Large intestine (tissue), 3 donors: ENCODE measurements at regions not wholly inside any gene's neighbourhood (a gene's known extent, or its start where the extent isn't known, plus 50 kb on each side); places are given as distances from the start of the nearest gene placed in this dataset.

Experiments
- DNase-seq, 2 donors: peaks; one replicate each; pipeline versions ENCODE4 v3.0.0 to v3.0.0-alpha.2; 2013
- H3K27ac ChIP-seq: one replicate; pipeline ENCODE4 v1.5.1; 2013; ENCODE audit warnings: low read length
- H3K27me3 ChIP-seq: 2 replicates; pipeline ENCODE4 v1.6.1; 2013; ENCODE audit warnings: low read length; ENCODE audit not compliant: control insufficient read depth, insufficient read depth
- H3K36me3 ChIP-seq: 2 replicates; pipeline ENCODE4 v1.6.1; 2013; ENCODE audit warnings: low read length; ENCODE audit not compliant: control insufficient read depth, insufficient read depth
- H3K4me1 ChIP-seq: one replicate; pipeline ENCODE4 v1.6.1; 2013; ENCODE audit warnings: low read length; ENCODE audit not compliant: control insufficient read depth, insufficient read depth
- H3K4me3 ChIP-seq: one replicate; pipeline ENCODE4 v1.5.1; 2013; ENCODE audit warnings: low read length
- H3K9me3 ChIP-seq: one replicate; pipeline ENCODE4 v1.6.1; 2013; ENCODE audit warnings: mild to moderate bottlenecking, low read depth, low read length, moderate library complexity; ENCODE audit not compliant: control insufficient read depth
- WGBS: methylation state at CpG from one replicate; pipeline ENCODE4 v1.1.5; 2013; ENCODE audit warnings: low lambda C conversion rate; ENCODE audit not compliant: insufficient coverage; 5-methylcytosine and 5-hydroxymethylcytosine counted together

DNA sequence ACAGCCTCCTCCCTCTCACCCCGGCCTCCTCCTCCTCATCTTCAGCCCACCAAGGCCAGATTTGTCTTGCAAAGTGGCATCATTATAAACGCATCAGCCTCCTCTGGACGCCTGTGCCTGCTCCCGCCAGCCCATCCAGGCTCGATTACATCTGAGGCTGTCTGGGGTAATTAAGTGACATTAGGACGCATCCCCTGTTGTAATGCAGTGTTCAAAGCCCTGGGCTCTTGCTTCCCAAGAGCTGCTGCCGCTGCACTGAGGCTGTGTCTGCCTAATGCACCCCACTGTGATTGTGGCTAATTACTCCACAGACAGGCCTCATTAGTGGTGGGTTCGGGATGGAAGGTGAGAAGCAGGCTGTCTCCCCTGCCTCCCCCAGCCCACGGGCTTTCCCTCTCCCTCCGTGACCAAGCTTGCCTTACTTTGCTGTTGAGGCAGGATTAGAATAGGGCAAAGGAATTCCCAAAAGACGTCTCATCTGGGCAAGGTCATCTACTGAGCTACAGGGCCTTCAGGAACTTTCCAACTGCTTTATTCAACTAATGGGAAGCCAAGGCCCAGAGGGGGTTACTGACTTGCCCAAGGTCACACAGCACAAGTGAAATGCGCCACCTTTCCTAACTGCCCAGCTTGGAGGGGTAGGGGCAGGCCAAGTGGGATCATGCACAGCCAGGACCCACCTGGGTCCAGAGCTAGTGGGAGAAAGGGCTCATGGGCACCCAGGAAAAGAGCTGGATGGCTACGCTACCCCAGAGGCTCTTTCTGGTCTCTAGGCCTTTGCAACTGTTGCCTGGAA is 66.2 kb upstream of the PCBD1 start:
- Histone ChIP-seq H3K4me1 (peaks cover 29% of the 10 kb centered on the region), H3K9me3 (no peaks in the 10 kb centered on the region), H3K27me3 (no peaks in the 10 kb centered on the region), H3K36me3 (no peaks in the 10 kb centered on the region), H3K4me3 (no peak overlapping the region), H3K27ac (no peak overlapping the region)
- no peak for DNase-seq
- no CpG with 5 or more reads among the region's 13 CpGs for WGBS

DNA sequence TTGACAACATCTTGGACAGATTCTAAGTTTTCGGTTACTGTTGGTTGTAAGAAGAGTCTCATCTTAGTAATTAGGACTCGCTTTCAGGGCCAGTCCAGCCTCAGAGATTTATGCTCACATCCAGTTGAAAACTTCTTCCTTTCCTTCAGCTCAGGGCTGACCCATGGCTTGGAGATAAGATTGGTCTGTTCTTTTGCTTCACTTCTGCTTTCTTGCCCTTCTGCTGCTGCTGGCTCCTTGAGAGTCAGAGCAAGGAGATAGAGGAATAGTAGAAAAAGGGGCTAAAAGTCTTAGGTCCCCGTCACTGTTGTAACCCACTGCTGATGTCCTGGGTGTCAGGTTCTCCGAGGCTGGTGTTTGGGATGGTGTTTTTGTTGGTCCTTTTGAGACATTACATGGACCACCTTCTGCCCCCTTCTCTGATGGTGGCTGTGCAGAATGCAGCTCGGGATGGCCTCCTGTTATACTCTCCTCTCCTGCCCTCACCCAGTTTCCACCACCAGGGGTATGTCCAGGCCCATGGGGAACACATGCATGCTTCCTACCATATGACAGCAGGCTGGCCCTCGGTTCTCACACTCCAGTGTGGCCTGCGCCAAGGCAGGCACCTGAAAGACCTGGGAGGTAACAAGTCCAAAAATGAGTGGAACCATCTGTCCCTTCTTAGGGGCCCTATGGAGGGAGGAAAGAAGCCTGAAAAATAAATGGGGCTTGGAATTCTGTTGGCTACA is 67.8 kb upstream of the PCBD1 start:
- Histone ChIP-seq H3K27me3 (no peaks in the 10 kb centered on the region), H3K27ac (no peak overlapping the region), H3K36me3 (no peaks in the 10 kb centered on the region), H3K4me3 (no peak overlapping the region), H3K9me3 (no peaks in the 10 kb centered on the region), H3K4me1 (peaks cover 16% of the 10 kb centered on the region)
- no peak for DNase-seq
- WGBS, result no CpG with 5 or more reads among the region's 7 CpGs

DNA sequence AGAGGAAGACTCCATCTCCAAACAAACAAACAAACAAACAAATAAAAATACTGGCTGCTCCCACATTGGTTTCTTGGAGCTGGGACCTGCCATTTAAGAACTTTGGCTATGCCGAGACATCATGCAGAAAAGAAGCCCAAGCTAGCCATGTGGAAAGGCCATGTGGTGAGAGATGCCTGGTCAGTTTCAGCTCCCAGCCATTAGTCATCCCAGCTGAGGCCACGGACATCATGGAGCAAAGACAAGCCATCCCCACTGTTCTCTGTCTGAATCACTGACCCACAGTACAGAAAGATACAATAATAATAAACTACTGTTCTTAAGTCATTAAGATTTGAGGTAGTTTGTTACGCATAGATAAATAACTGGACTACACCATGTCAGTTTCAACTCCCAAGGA is 70.0 kb upstream of the PCBD1 start:
- Histone ChIP-seq H3K4me1 (no peaks in the 10 kb centered on the region), H3K4me3 (no peak overlapping the region), H3K27me3 (no peaks in the 10 kb centered on the region), H3K27ac (no peak overlapping the region), H3K9me3 (no peaks in the 10 kb centered on the region), H3K36me3 (no peaks in the 10 kb centered on the region)
- no CpG with 5 or more reads among the region's 3 CpGs for WGBS
- no peak for DNase-seq

DNA sequence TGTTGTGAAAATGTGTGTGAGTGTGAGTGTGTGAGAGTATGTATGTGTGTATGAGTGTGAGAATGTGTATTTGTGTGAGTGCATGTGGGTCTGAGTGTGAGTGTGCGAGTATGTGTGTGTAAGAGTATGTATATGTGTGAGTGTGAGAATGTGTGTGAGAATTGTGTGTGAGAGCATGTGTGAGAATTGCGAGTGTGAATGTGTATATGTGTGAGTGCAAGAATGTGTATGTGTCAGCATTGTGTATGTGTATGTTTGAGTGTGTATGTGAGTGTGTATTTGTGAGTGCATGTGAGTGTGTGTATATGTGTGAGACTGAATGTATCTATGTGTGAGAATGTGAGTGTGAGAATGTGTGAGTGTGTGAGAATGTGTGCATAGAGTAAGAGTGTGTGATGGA is 72.0 kb upstream of the PCBD1 start:
- no peaks in the 10 kb centered on the region for H3K4me1 ChIP-seq
- H3K27ac ChIP-seq, result no peak overlapping the region
- no peaks in the 10 kb centered on the region for H3K27me3 ChIP-seq
- 100% methylated on average over 1 of the region's 2 CpGs for WGBS
- H3K4me3 ChIP-seq, result no peak overlapping the region
- no peaks in the 10 kb centered on the region for H3K36me3 ChIP-seq
- H3K9me3 ChIP-seq, result no peaks in the 10 kb centered on the region
- no peak for DNase-seq

DNA sequence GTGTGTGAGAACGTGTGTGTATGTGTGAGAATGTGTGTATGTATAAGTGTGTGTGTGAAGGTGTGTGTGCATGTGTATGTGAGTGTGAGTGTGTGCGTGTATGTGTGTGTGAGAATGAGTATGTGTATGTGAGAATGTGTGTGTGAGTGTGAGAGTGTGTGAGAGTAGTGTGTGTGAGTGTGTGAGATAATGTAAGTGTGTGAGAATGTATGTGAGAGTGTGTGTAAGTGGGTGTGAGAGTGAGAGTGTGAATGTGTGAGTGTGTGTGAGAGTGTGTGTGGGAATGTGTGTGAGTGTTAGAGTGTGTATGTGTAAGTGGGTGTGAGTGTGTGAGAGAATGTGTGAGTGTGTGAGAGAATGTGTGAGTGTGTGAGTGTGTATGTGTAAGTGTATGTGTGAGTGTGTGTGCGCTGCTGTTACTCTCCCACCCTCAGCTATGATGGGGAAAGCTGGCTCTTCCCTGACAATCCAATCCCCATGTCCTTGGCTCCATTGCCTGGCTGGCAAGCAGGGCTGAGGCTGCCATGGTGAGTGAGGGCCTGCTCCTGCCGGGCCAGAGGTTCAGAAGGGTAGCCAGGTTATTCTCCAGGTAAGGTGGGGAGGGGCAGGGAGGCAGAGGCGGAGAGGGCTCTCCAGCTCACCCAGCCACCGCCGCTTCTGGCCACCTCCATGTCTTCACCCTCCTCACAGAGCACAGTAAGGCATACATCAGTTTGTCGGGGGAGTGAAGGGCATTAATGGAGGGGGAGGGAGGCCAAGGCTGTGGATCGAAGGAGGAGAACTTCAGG is 72.6 kb upstream of the PCBD1 start:
- Histone ChIP-seq H3K27me3 (no peaks in the 10 kb centered on the region), H3K36me3 (no peaks in the 10 kb centered on the region), H3K4me1 (no peaks in the 10 kb centered on the region), H3K9me3 (no peaks in the 10 kb centered on the region), H3K4me3 (no peak overlapping the region), H3K27ac (no peak overlapping the region)
- no peak for DNase-seq
- WGBS, result no CpG with 5 or more reads among the region's 9 CpGs

DNA sequence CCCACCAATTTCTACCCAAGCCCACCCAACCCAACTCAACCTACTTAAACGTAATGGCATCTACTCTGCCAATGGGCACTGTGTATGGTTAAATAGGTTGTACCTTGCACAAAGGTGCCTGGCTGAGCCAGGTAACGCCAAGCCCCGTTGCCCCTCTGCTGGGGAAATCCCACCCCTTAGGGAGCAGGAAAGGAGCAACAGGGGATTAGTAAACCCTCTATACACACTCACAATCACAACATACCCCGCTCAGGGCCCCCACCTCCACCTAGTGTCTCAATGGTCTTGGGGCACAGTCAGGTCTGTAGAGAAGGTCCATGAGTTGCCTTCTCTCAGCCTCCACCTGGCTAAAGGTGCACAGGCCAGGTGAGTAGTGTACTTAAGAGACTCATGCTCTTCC is 74.3 kb upstream of the PCBD1 start:
- no peak overlapping the region for H3K27ac ChIP-seq
- no peaks in the 10 kb centered on the region for H3K4me1 ChIP-seq
- no peaks in the 10 kb centered on the region for H3K9me3 ChIP-seq
- WGBS, result no CpG with 5 or more reads among the region's 4 CpGs
- no peak for DNase-seq
- no peaks in the 10 kb centered on the region for H3K36me3 ChIP-seq
- no peak overlapping the region for H3K4me3 ChIP-seq
- no peaks in the 10 kb centered on the region for H3K27me3 ChIP-seq

DNA sequence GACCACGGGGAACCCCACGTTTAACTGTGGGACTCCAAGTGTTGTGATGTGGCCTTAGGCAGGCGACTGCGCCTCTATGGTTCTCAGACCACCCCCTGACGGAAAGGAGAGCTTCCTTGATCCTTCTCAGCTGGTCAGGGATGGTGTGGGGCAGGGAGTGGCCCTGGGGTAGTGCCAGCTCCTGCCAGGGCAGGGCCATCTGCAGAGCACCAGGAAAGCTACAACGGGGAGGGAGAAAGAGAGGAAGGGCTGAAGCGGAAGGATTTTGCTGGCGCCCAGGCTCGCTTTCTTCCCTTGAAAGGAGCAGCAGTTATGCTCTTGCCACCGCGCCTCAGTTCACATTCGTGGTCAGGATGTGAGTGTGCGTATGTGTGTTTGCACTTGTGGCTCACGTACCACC is 74.9 kb upstream of the PCBD1 start:
- Histone ChIP-seq H3K9me3 (no peaks in the 10 kb centered on the region), H3K4me1 (peaks cover 2% of the 10 kb centered on the region), H3K27me3 (no peaks in the 10 kb centered on the region), H3K4me3 (no peak overlapping the region), H3K27ac (no peak overlapping the region), H3K36me3 (no peaks in the 10 kb centered on the region)
- WGBS, result no CpG with 5 or more reads among the region's 14 CpGs
- no peak for DNase-seq

DNA sequence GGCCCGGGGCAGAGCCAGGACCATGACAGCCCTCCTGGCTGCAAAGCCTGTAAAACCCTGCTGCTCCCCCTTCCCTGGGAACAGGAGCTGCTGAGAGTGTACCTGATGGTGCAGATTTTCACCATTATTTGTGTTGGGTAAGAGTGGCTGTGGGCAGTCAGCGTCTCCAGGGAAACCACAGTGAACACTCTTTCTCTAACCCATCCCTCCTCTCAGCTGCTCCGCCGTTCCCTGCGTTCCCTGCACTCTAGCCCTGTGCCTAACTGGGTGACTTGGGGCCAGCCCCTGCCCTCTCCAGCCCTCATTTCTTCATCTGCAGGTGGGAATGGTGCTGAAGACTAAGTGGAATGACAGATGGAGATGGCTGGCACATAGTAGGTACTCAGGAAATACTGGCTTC is 75.9 kb upstream of the PCBD1 start:
- Histone ChIP-seq H3K27me3 (no peaks in the 10 kb centered on the region), H3K36me3 (no peaks in the 10 kb centered on the region), H3K27ac (no peak overlapping the region), H3K4me3 (no peak overlapping the region), H3K9me3 (no peaks in the 10 kb centered on the region), H3K4me1 (peaks cover 2% of the 10 kb centered on the region)
- WGBS, result no CpG with 5 or more reads among the region's 5 CpGs
- no peak for DNase-seq

DNA sequence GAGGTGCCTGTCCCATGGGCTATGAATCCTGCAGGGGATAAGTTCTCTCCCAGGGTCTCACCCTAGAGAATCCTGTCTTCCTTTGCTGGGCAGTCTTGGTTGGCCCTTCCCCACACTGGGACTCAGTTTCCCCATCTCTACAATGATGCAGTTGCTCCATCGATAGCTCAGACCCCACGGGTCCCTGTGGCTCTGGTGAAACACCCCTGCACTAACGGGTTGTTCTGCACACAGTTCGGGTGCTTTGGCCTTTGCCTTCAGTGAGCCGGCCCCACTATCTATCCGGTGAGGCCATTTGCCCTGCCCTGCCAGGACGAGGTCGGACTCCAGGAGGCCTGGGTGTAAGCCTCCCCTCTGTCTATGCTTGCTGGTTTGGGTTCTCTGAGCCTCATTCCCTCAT is 76.5 kb upstream of the PCBD1 start:
- Histone ChIP-seq H3K4me3 (no peak overlapping the region), H3K9me3 (no peaks in the 10 kb centered on the region), H3K36me3 (no peaks in the 10 kb centered on the region), H3K4me1 (peaks cover 2% of the 10 kb centered on the region), H3K27ac (no peak overlapping the region), H3K27me3 (no peaks in the 10 kb centered on the region)
- DNase-seq, result no peak
- no CpG with 5 or more reads among the region's 8 CpGs for WGBS

DNA sequence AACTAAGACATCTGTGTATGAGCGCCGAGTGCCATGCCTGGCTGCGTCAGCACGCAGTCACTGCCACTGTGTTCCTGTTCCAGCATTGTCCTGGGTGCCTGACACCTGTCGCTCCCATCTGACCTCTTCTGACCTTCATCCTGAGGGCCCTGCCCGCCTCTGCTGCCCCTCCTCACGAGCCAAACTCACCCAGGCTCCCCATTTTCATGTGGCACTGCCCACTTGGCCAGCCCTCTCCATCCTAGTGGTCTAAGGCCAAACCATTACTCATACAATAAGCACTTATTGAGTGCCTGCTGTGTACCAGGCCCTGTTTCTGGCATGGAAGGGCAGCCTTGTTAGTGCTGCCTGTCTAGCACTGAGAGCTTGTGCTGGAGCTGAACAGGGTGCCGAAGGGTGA is 77.2 kb upstream of the PCBD1 start:
- H3K9me3 ChIP-seq, result no peaks in the 10 kb centered on the region
- DNase-seq, result no peak
- H3K4me1 ChIP-seq, result peaks cover 2% of the 10 kb centered on the region
- WGBS, result no CpG with 5 or more reads among the region's 8 CpGs
- H3K27me3 ChIP-seq, result no peaks in the 10 kb centered on the region
- H3K36me3 ChIP-seq, result no peaks in the 10 kb centered on the region
- no peak overlapping the region for H3K4me3 ChIP-seq
- no peak overlapping the region for H3K27ac ChIP-seq
